GM18505 (cell line): ENCODE measurements at regions not wholly inside any gene's neighbourhood (a gene's known extent, or its start where the extent isn't known, plus 50 kb on each side); places are given as distances from the start of the nearest gene placed in this dataset.

Source experiments
- ATAC-seq: cut with Tn5 transposase; IDR thresholded peaks from one replicate; pipeline ENCODE4 v1.9.1; 2021; ENCODE audit not compliant: unreplicated experiment
- POLR2A ChIP-seq: IDR thresholded peaks from 4 replicates; pipeline ENCODE4 v1.6.1; 2011; ENCODE audit warnings: borderline replicate concordance; ENCODE audit not compliant: insufficient read depth, insufficient read length; ENCODE audit errors: extremely low read depth

- no peak for ATAC-seq
- TF ChIP-seq POLR2A: no peak
Observed at GRCh38 chr15:39132070-39132469, 448.8 kb upstream of the THBS1 start.

DNA sequence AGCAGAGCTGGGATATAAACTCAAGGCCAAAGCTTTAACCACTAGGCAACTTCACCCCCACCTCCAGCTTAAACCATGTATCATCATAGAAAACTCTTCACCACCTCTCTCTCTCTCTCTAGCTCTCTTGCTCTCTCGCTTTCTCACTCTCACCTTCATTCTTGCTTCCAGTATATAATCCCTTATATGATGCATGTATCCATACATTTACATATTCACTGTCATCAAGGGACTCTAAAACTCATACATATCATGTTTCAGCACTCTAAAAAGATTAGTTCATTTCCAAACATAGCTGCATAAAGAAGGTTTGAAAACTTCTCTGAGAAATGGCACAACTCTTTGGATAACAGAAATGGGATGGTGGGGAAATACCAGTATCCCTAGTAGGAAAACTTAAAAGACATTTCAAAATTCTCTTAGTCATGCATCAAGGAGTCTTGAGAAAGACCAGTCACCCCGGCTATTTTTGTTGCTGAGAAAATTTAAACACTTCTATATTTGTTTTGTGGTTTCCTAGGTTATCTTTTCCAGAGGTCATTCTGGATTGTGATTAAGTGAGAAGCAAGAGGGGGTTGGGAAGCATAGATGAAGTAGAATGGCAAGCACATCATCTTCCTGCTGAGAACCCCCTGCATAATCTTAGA, 447.8 kb upstream of the THBS1 start:
- no peak for TF ChIP-seq POLR2A
- no peak for ATAC-seq

DNA sequence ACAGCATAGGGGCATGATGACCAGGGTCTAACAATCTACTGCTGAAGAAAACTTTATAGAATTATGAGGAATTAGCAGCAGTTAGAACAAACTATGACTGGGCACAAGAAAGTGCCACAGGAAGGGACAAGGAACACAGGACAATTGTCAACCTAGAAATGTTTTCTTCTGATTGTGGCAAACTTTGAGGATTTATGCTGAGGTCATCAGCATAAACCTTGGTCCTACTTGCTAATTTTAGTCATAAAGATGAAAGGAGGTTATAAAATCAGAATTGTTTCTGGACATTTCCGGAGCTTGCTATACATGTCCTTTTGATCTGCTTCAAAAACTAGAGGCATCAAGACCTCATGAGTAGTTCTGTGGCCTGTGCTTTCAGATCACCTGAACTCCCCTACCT, 446.6 kb upstream of the THBS1 start:
- no peak for TF ChIP-seq POLR2A
- no peak for ATAC-seq

DNA sequence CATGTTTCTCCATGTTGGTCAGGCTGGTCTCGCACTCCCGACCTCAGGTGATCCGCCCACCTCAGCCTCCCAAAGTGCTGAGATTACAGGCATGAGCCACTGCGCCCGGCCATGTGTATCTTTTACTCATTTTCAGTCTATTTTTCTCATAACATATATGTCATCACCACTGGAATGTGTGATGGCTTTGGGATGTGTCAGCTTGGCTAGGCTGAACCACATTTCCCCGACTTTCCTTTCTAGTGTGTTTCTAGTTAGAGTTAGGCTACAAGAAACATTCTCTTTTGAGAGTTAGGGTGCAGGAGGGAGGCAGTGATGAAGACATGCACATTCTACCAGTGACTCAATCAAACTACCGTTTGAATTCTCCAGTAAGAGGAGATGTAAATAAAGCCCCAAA, 444.9 kb upstream of the THBS1 start:
- TF ChIP-seq POLR2A: no peak
- no peak for ATAC-seq

DNA sequence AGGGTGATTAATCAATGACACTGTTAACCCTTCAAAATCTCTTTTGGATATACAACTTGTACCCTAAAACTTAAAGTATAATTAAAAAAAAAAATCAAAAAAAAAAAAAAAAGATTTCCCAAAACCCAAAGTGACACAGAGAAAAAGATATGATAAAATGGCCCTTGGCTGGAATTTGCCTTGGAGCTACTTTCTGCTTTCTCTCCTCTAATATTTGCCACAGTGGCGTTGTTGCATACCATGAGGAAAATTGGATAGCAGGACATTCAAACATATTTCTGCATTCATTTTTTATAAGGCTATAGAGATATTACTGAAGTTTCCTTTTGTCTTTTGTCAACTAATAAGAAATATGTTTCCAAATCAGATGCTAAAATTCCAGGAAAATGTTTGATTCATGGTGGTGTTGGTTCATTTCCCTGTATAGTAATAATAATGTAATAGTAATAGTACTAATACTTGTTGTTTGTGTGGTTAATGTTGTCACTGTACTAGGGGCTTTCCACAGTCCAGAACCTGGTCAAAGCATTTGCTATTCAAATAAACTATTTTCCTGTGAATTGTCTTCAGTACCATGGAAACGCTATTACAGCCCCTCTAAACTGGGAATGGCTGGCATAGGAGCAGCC, 441.3 kb upstream of the THBS1 start:
- no peak for ATAC-seq

DNA sequence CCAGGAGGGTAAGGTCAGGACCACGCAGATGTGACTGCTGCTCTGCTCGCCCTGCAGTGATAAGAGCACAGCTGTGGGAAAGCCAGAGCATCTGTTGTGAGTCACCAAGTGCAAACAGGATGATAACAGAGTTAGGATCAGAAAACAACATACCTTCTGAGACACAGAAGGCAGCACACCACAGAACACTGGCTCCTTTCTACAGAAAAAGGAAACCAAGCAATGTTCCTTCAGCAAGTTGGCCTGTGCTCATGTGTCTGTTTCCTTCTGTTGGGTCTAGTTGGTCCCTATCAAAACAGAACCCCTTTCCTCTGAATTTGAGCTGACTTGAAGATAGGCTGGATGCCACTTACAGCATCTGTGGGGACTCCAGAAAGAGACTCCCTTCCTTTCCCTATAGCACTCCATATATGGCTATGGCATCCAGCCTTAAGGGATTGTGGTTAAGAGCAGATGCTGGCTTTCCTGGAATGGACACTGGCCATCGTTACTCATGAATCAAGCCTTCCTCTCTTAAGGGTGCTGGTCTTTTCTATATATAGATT, 440.7 kb upstream of the THBS1 start:
- no peak for TF ChIP-seq POLR2A
- no peak for ATAC-seq

More for the DNA sequence above, 441.3 kb upstream of the THBS1 start:
- no peak for TF ChIP-seq POLR2A

DNA sequence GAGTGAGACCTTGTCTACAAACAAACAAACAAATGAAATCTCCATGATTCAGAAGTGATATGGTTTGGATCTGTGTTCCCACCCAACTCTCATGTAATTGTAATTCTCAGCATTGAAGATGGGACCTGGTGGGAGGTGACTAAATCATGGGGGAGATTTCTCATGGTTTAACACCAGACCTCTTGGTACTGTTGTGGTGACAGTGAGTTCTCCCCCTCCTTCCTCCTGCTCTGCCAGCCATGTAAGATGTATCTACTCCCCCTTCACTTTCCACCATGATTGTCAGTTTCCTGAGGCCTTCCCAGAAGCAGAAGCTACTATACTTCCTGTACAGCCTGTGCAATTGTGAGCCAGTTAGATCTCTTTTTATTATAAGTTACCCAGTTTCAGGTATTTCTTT, 438.4 kb upstream of the THBS1 start:
- no peak for ATAC-seq
- no peak for TF ChIP-seq POLR2A

DNA sequence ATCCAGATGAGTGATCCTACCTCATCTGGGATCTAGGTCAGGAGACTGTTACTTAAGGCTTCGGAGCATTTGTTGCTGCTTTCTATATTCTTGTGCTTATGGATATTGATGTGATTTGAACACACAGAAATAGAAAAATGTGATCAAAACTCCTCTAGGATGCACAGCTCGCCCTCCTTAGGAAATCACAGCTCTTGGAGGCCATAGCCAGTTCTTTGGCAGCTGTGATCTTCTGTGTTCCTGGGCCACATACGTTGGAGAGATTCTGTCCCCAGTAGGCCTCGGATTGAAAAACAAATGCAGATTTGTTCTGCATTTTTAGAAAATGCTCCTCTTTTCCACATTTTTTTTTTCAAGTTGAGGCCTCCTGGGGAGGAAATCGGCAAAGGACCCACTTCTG, 437.4 kb upstream of the THBS1 start:
- no peak for ATAC-seq
- TF ChIP-seq POLR2A: no peak

GRCh38 chr15:39144051-39144450, 436.8 kb upstream of the THBS1 start:
- no peak for ATAC-seq
- no peak for TF ChIP-seq POLR2A

DNA sequence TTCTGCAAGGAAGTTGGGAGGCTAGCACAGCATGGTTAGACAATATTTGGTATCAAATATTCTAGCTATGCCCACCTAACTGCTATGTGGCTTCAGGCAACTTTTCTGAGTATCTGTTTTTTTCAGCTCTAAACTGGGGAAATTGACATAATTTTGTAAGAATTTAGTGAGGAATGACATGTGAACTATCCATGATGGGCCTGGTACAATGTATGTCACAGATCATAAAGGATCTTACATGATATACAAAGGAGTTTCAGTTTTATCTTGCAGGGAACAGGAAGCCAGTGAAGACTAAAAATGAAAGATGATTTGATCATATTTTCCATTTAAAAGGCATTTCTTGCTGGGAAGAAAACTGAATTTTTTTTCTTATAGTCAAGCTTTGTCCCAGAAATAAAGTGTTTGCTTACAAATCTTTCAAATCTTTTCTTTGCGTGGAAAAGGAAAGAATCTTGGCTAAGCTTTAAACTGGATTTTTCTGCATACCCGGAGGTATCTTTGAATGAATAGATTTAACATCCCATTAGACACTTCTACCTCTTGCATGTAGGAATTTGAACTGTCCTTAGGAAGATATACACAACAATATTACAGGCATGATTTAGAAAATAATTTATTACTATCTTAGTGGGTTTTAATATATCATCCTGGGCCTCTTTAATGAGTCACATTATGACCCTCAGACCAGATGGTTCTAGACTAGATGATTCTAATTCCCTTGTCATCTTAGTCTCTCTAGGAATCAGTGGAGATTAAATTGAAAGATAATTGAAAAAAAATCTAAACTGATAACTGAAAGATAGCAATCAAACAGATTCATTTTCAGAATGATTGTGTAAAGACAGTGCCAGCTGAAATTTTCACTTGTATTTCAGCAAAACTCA, 436.0 kb upstream of the THBS1 start:
- no peak for ATAC-seq
- TF ChIP-seq POLR2A: no peak

- no peak for ATAC-seq
- TF ChIP-seq POLR2A: no peak
Observed at GRCh38 chr15:39145854-39146625, 434.8 kb upstream of the THBS1 start.

- no peak for TF ChIP-seq POLR2A
- ATAC-seq: no peak
Observed at GRCh38 chr15:39149636-39150150, 431.2 kb upstream of the THBS1 start.

GRCh38 chr15:39151545-39151944, 429.3 kb upstream of the THBS1 start:
- ATAC-seq: no peak
- TF ChIP-seq POLR2A: no peak
